DOHH2 (cell line): ENCODE measurements at regions not wholly inside any gene's neighbourhood (a gene's known extent, or its start where the extent isn't known, plus 50 kb on each side); places are given as distances from the start of the nearest gene placed in this dataset.
"Not testable (repeated sequence)": the region's sequence is repeated elsewhere in the genome, so short reads cannot be mapped to it uniquely, and the experiment has no call there.

Experiments used
- EZH2phosphoT487 ChIP-seq: fragments of 200-600 bp; sonication (generic); IDR thresholded peaks from 2 replicates; pipeline ENCODE4 v1.6.1; 2017; ENCODE audit warnings: borderline replicate concordance, mild to moderate bottlenecking, antibody characterized with exemption, low read length, moderate library complexity, mixed read lengths
- TF ChIP-seq, protein P1 (sequence below): fragments of 200-600 bp; sonication (generic); IDR thresholded peaks from one replicate; pipeline ENCODE4 v1.5.1; 2014; ENCODE audit warnings: antibody characterized with exemption, mild to moderate bottlenecking, low read depth, low read length; ENCODE audit not compliant: poor library complexity, severe bottlenecking

DNA sequence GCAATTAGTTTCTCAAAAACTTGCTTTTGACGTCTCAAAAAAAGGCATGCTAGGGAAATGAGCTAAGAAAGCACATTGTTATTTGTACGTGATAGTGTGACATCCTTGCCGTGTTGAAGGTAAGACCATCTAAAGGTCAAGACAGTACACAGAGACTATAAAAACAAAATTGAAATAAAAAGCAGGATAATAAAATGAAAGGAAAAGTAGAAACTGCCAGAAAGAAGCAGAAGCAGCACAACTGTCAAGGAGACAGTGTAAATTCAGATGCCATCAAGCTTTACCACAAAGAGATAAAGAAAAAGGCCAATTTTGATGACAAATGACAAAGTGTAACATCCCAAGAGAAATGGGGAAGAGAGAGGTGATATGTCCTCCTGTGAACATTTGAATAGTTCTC, 76.5 kb downstream of the RGS2 start:
- TF ChIP-seq, protein P1, sequence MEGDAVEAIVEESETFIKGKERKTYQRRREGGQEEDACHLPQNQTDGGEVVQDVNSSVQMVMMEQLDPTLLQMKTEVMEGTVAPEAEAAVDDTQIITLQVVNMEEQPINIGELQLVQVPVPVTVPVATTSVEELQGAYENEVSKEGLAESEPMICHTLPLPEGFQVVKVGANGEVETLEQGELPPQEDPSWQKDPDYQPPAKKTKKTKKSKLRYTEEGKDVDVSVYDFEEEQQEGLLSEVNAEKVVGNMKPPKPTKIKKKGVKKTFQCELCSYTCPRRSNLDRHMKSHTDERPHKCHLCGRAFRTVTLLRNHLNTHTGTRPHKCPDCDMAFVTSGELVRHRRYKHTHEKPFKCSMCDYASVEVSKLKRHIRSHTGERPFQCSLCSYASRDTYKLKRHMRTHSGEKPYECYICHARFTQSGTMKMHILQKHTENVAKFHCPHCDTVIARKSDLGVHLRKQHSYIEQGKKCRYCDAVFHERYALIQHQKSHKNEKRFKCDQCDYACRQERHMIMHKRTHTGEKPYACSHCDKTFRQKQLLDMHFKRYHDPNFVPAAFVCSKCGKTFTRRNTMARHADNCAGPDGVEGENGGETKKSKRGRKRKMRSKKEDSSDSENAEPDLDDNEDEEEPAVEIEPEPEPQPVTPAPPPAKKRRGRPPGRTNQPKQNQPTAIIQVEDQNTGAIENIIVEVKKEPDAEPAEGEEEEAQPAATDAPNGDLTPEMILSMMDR, result not testable (repeated sequence)
- TF ChIP-seq EZH2phosphoT487, result not testable (repeated sequence)
